Fibroblast of gingiva (primary cell): ENCODE measurements at regions not wholly inside any gene's neighbourhood (a gene's known extent, or its start where the extent isn't known, plus 50 kb on each side); places are given as distances from the start of the nearest gene placed in this dataset.

Experiments used
- DNase-seq: peaks from one replicate; pipeline ENCODE4 v3.0.0-alpha.2; 2011; ENCODE audit warnings: low read depth

DNA sequence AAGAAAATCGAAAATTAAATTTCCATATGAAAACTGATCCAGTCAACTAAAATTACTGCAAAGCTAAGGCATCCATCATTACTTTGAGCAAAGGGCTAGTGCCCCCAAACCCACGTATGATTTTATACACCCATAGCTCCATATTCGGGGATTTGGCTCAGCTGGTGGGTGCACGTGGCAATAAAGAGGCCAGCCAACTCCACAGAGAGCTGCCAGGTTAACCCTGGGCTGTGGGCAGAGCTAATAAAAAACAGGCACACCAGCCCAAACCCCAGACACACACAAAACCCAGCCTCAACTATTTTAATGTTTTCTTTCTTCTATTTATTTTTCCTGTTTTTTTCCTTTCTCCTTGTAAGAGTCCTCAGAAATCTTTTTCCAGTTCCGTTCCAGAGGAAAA is 151.3 kb upstream of the SOX11 start:
- DNase-seq = no peak

DNA sequence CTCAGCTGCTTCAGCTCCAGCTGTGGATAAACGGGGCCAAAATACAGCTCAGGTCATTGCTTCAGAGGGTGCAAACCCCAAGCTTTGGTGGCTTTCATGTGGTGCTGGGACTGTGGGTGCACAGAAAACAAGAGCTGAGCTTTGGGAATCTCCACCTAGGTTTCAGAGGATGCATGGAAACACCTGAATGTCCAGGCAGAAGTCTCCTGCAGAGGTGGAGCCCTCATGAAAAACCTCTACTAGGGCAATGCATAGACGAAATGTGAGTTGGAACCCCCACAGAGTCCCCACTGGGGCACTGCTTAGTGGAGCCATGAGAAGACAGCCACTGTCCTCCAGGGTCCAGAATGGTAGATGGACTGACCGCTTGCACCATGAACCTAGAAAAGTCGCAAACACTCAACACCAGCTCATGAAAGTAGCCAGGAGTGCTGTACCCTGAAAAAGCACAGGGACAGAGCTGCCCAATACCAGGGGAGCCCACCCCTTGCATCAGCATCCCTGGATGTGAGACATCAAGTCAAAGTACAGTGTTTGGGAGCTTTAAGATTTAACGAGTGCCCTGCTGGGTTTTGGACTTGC is 147.9 kb upstream of the SOX11 start:
- DNase-seq = no peak

- DNase-seq = no peak
These were observed 146.0 kb upstream of the SOX11 start for GRCh38 chr2:5546181-5546580.

DNA sequence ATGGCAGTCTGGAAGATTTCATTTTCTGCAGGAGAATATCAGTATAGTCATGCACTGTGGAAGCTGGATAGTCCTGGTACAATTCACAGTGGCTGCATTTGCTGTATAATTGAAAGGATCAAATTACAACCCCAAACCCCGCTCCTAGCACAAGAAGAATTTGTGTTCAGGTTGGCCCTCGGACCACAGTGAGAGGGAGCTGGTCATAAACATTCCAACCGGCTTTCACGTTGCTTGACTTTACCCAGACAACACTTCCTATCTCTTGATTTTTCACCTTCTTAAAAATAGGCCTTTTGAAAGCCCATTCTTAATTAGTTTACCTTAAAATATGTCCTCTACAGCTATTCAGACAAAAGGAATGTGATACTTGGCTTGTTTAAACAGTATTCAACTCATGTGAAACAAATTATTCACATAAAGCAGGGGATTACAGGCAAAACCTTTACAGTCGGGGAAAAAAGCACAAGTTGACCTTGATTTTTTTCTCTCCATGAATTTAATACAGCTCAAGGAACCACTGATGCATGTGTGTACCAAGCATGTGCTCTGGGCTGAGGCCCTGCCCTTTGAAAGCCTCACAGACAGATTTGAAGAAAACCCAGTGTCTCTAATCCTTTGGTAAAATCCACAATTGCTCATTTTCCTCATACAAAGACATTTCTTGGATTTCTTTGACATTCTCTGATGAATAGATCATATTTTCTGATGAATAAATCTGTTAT is 143.0 kb upstream of the SOX11 start:
- DNase-seq = no peak

- DNase-seq = no peak
These were observed 142.4 kb upstream of the SOX11 start for GRCh38 chr2:5549771-5550170.

GRCh38 chr2:5555636-5556035 is 136.5 kb upstream of the SOX11 start:
- no peak for DNase-seq

- DNase-seq = no peak
These were observed 131.2 kb upstream of the SOX11 start for GRCh38 chr2:5561006-5561405.

DNA sequence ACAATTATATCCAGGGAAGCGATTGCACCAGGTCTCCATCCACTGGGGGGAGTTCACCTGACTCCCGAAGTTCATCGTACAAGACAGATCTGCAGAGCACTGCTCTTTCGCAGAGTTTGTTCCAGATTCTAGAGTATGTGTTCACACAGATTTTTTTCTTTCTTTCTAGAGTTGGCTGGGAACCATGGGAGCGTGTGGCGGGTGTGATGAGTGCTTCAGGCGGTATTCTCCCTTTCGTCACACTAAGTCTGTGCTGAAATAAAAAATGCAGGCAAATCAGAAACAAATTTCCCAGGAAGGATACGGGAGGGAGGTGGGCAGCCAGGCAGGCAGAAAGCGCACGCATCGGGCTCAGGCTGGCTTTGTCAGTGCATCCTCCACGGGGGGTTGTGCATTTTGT is 129.8 kb upstream of the SOX11 start:
- no peak for DNase-seq

DNA sequence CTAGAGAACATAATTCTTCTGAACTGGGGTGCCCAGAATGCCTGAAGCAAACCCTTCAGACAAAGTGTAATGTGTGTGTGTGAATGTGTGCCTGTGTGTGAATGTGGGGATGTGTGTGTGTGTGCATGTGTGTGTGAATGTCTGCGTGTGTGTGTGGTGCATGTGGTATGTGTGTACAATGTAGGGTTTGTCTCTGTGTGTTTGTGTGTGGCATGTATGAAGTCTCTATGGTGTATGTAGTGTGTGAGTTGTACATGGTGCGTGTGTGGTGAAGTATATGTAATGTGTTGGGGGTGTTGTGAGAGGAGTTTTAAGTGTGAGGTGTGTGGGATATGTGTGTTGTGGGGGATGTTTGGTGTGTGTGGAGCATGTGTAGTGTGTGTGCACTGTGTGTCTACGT is 129.3 kb upstream of the SOX11 start:
- no peak for DNase-seq

DNA sequence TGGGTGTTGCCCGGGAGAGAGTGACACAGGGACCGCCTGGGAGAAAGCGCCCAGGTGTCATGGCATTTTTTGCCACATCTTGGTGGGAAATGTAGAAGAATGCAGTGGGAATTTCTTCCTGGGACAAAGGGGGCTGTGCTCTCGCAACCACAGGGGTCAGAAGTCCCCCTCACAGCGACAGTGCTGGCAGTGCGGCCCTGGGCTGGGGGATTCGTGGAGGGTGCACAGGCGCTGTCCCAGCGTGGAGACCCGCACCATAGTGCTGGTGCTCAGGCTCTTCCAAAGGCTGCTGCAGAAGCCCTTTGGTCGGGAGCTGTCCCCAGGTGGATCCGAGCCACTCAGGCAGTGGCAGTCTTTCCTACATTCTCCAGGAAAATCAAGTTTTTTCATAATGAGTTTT is 128.8 kb upstream of the SOX11 start:
- DNase-seq = no peak

- DNase-seq = no peak
These were observed 122.9 kb upstream of the SOX11 start for GRCh38 chr2:5569256-5569655.

DNA sequence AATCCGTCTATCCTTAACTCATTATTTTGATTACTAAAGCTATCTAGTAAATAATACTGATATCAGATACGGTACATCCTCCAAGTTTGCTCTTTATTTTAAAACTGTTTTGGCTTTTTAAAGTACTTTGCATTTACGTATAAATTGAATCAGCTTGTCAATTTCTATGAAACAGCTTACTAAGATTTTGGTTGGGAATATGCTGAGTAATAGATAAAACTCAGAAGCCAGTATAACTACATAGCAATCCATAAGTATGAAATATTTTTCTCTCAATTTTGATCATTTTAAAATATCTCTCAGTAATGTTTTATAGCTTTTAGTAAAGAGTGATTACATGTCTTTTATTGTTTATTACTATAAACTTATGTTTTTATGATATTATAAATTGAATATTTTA is 116.2 kb upstream of the SOX11 start:
- DNase-seq = no peak

- no peak for DNase-seq
These were observed 104.4 kb upstream of the SOX11 start for GRCh38 chr2:5587766-5588165.

DNA sequence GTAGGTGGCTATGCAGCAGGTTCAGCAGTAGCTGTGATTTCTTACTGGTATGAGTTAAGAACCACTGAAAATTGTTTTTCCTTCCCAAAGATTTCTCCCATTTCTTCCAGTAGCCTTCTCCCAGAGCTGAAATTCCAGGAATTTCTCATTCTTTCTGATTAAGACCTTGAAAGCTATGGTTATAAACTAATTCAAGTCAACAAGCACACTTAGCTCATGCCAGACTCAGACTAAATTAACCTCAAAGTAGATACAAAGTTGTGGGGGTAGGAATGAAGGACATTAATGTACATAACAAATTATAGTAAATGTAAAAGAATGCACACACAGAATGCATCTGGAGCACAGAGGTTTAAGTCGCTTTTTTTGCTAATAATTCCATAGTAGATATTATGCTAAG is 103.6 kb upstream of the SOX11 start:
- DNase-seq = no peak

- no peak for DNase-seq
These were observed 103.0 kb upstream of the SOX11 start for GRCh38 chr2:5589183-5589582.

DNA sequence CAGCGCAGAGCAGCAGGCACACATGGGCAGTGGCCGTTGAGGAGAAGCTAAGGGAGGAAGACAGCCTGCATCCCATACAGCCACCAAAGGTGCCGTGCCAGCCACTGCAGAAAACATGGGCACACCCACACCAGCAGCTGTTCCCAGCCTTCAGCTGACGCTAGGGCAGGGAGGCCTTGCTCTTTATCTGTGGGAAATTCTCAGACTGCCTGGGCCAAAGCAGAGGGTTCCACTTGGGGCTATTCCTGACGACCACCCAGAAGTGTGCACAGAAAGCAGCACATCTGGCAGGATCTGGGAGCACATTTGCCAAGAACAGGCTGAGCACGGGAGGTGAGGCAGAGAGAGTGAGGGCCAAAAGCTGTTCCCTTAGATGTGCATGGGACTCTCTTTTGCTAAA is 101.3 kb upstream of the SOX11 start:
- no peak for DNase-seq

GRCh38 chr2:5592916-5593315 is 99.3 kb upstream of the SOX11 start:
- no peak for DNase-seq

DNA sequence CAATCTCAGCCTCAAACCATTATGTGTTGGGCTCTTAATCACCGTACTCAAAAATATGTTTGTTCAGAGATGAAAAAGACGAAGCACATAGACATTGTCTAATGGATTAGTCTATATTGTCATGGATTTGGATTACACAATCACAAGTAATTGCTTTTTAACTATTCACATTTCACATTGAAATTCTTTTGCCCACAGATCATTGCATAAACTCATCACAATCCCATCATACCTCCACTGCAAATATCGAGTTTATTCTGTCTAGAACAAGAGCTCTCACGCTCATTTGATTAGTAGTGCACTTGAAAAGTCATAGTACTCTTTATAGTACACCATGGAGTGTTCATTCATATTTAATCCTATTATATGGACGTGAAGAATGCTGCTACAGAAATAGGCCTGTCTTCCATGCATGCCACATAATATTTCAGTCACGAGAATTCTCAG is 97.9 kb upstream of the SOX11 start:
- DNase-seq = no peak

- DNase-seq = no peak
These were observed 95.3 kb upstream of the SOX11 start for GRCh38 chr2:5596868-5597267.

DNA sequence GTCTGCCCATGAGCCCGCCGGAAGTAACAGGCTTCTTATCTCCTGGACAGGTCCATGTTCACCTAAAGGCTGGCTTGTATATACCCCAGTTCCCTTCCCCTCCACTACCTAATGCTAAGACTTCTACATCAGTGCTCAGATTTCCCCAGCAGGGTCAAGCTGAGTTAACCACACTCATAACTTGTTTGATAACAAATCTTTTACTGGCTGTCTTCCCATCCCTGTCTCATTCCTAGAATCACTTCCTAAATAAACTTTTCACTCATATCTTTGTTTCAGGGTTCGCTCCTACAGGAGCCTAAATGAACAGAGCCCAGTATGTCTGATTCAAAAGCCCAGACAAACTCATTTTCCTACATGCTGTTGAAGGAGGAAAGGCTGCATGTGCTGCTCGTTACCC is 94.0 kb upstream of the SOX11 start:
- DNase-seq = no peak

GRCh38 chr2:5609201-5609600 is 83.0 kb upstream of the SOX11 start:
- DNase-seq = no peak

- DNase-seq = no peak
These were observed 79.5 kb upstream of the SOX11 start for GRCh38 chr2:5612666-5613065.

GRCh38 chr2:5616019-5616418 is 76.2 kb upstream of the SOX11 start:
- no peak for DNase-seq

GRCh38 chr2:5617358-5617757 is 74.8 kb upstream of the SOX11 start:
- no peak for DNase-seq
